ENCODE measurements at regions not wholly inside any gene's neighbourhood (a gene's known extent, or its start where the extent isn't known, plus 50 kb on each side); places are given as distances from the start of the nearest gene placed in this dataset.

- POLR2A ChIA-PET, result interaction anchor here (0.5 to 0.9 kb wide), 5 partner anchors 10 to 1943 kb away, joined by 3 to 5 read pairs (median 3); no protein-coding TSS in a partner anchor
- DNase-seq (ENCODE audit: low spot score), result no peak
- Histone ChIP-seq H3K9me2 (ENCODE audit: insufficient read depth, low read length) (no peaks in the 10 kb centered on the region), H4K20me1 (ENCODE audit: insufficient read depth, low read length) (no peaks in the 10 kb centered on the region), H3K27ac (ENCODE audit: low read depth, low read length, poor library complexity, severe bottlenecking) (no peak overlapping the region), H3K4me1 (ENCODE audit: insufficient read depth, low read length, poor library complexity, severe bottlenecking) (peaks cover 17% of the 10 kb centered on the region), H3K4me2 (ENCODE audit: low read length) (peak overlapping the region; percentile 61), H2AFZ (ENCODE audit: low read length) (no peak overlapping the region), H3K4me3 (ENCODE audit: low read depth, low read length, poor library complexity, severe bottlenecking) (no peak overlapping the region), H3K36me3 (ENCODE audit: insufficient read depth, low read length) (no peaks in the 10 kb centered on the region), H3K9me3 (ENCODE audit: low read length) (no peaks in the 10 kb centered on the region), H3K79me2 (ENCODE audit: insufficient read depth, low read depth, low read length) (no peaks in the 10 kb centered on the region)
- TF ChIP-seq EZH2phosphoT487 (IDR thresholded peaks at IDR 0.05; ENCODE audit: borderline replicate concordance, low read depth, low read length) (no peak), CTCF (conservative IDR thresholded peaks at IDR 0.05; ENCODE audit: low read length) (no peak)
- intact Hi-C loops (cut with micrococcal nuclease; ENCODE audit: unreplicated experiment), result no loop called here
- BruUV-seq (replicated peaks), result no TSS peak
- CTCF ChIA-PET (ENCODE audit: unreplicated experiment), result interaction anchor here (0.6 to 1.3 kb wide), 2 partner anchors 75 to 267 kb away, joined by 3 read pairs; no protein-coding TSS in a partner anchor
Measured at GRCh38 chr1:201715351-201715750, 113.6 kb upstream of the IPO9 start.

GRCh38 chr1:201715801-201716741, 112.9 kb upstream of the IPO9 start:
- ChIA-PET CTCF (ENCODE audit: unreplicated experiment) (interaction anchor here (0.6 to 1.3 kb wide), 3 partner anchors 74 to 353 kb away, joined by 3 read pairs; no protein-coding TSS in a partner anchor), POLR2A (interaction anchor here (0.6 to 0.9 kb wide), 5 partner anchors 11 to 126 kb away, joined by 3 to 5 read pairs (median 3); no protein-coding TSS in a partner anchor)
- no peaks in the 10 kb centered on the region for H3K9me3 ChIP-seq (ENCODE audit: low read length)
- TF ChIP-seq EZH2phosphoT487 (IDR thresholded peaks at IDR 0.05; ENCODE audit: borderline replicate concordance, low read depth, low read length) (no peak), CTCF (conservative IDR thresholded peaks at IDR 0.05; ENCODE audit: low read length) (no peak)
- H3K4me1 ChIP-seq (ENCODE audit: insufficient read depth, low read length, poor library complexity, severe bottlenecking), result peaks cover 17% of the 10 kb centered on the region
- BruUV-seq (replicated peaks), result no TSS peak
- peak overlapping the region; percentile 61 for H3K4me2 ChIP-seq (ENCODE audit: low read length)
- no peaks in the 10 kb centered on the region for H3K9me2 ChIP-seq (ENCODE audit: insufficient read depth, low read length)
- H3K27ac ChIP-seq (ENCODE audit: low read depth, low read length, poor library complexity, severe bottlenecking), result no peak overlapping the region
- H3K4me3 ChIP-seq (ENCODE audit: low read depth, low read length, poor library complexity, severe bottlenecking), result no peak overlapping the region
- H3K79me2 ChIP-seq (ENCODE audit: insufficient read depth, low read depth, low read length), result no peaks in the 10 kb centered on the region
- no peaks in the 10 kb centered on the region for H4K20me1 ChIP-seq (ENCODE audit: insufficient read depth, low read length)
- H2AFZ ChIP-seq (ENCODE audit: low read length), result no peak overlapping the region
- DNase-seq (ENCODE audit: low spot score), result peak; percentile 47
- no peaks in the 10 kb centered on the region for H3K36me3 ChIP-seq (ENCODE audit: insufficient read depth, low read length)
- intact Hi-C loops (cut with micrococcal nuclease; ENCODE audit: unreplicated experiment), result no loop called here

GRCh38 chr1:201716742-201717135, 112.2 kb upstream of the IPO9 start:
- Histone ChIP-seq H3K79me2 (ENCODE audit: insufficient read depth, low read depth, low read length) (no peaks in the 10 kb centered on the region), H3K9me3 (ENCODE audit: low read length) (no peaks in the 10 kb centered on the region), H2AFZ (ENCODE audit: low read length) (no peak overlapping the region), H4K20me1 (ENCODE audit: insufficient read depth, low read length) (no peaks in the 10 kb centered on the region), H3K4me3 (ENCODE audit: low read depth, low read length, poor library complexity, severe bottlenecking) (no peak overlapping the region), H3K27ac (ENCODE audit: low read depth, low read length, poor library complexity, severe bottlenecking) (no peak overlapping the region), H3K4me2 (ENCODE audit: low read length) (0 out of 2 replicates have a peak overlapping the region, but pooled peaks have one; percentile 61), H3K4me1 (ENCODE audit: insufficient read depth, low read length, poor library complexity, severe bottlenecking) (peaks cover 17% of the 10 kb centered on the region), H3K9me2 (ENCODE audit: insufficient read depth, low read length) (no peaks in the 10 kb centered on the region), H3K36me3 (ENCODE audit: insufficient read depth, low read length) (no peaks in the 10 kb centered on the region)
- TF ChIP-seq CTCF (conservative IDR thresholded peaks at IDR 0.05; ENCODE audit: low read length) (no peak), EZH2phosphoT487 (IDR thresholded peaks at IDR 0.05; ENCODE audit: borderline replicate concordance, low read depth, low read length) (no peak)
- intact Hi-C loops (cut with micrococcal nuclease; ENCODE audit: unreplicated experiment), result no loop called here
- DNase-seq (ENCODE audit: low spot score), result no peak
- ChIA-PET POLR2A (no interaction called here), CTCF (ENCODE audit: unreplicated experiment) (no interaction called here)
- no TSS peak for BruUV-seq (replicated peaks)

All from OCI-LY7 (cell line).